GM19395 (cell line): ENCODE measurements at regions not wholly inside any gene's neighbourhood (a gene's known extent, or its start where the extent isn't known, plus 50 kb on each side); places are given as distances from the start of the nearest gene placed in this dataset.
"Not testable (repeated sequence)": the region's sequence is repeated elsewhere in the genome, so short reads cannot be mapped to it uniquely, and the experiment has no call there.

Experiments used
- ATAC-seq: cut with Tn5 transposase; IDR thresholded peaks from one replicate; pipeline ENCODE4 v1.9.1; 2021; ENCODE audit warnings: mild to moderate bottlenecking, moderate library complexity; ENCODE audit not compliant: unreplicated experiment

DNA sequence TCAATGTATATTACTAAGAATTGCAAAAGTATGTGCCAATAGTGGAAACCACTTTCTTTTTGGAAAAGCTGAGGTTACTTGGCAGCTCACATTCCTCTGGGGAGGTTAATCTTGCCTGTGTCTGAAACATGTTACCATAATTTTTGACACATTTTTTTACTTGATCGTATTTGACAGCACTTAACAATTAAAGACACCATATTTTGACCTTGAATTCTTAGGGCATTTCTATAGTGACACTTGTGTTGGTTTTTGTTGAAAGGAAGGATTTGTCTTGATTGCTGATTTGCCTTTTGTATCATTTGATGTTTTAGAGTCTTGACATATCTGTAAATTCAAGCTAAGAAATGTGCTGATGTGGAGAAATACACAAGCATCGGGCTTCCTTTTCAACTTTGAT, 2135.5 kb downstream of the PCDH7 start:
- no peak for ATAC-seq

DNA sequence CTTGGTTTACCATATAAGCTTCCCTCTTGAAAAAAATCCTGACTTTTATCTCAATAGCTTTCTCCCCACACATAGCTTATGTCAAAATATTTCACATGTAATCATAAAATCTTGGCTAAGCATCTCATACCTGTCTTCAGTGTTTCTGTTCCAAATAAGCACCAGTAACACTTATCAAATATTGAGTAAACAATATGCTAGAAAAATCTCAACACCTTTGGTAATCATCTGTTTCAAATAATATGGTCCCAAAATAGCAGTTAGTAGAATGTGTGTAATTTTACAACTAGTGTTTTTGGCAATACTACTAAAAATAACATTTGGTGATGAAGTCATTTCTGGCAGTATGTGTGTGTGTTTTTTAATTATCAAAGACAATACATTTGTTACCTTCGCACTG, 2138.2 kb downstream of the PCDH7 start:
- no peak for ATAC-seq

- no peak for ATAC-seq
Observed at GRCh38 chr4:32858971-32859370, 2138.8 kb downstream of the PCDH7 start.

GRCh38 chr4:32864713-32865351, 2144.7 kb downstream of the PCDH7 start:
- ATAC-seq, result no peak

GRCh38 chr4:32876546-32876945, 2156.4 kb downstream of the PCDH7 start:
- no peak for ATAC-seq

DNA sequence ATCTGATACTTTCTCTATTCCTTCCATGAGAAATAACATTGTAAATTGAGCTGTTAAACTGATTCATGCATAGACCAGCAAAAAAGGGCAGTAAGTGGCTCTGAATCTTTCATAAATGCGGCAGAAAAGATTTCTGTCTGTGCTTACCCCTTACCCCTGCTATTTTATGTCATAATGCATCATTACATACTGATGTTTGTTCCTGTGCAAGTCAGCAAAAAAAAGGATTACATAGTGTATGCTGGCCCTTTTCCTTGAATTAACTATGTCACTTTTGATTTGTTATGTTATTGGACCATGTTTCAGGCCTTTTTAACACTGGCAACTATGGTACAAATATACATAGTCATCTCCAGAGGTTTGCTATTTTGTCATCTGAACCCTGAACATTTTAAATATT, 2159.7 kb downstream of the PCDH7 start:
- no peak for ATAC-seq

DNA sequence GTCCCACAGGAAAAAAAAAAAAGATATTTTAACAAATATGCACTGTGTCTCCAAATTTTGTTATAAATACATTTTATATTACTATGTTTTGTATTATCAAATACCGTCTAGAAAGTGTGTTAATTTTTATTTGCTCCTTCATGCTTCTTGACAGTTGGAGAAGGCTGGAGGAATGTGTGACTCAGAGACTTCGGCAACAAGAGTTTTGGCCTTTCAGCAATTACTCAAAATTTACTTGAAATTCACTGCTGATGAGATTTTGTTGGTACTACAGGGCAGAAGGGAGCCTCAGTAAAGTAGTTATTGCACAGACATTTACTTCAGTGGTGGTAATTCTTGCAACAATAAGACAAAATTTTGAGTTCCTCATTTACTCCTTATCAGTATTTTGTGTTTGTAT, 2164.0 kb downstream of the PCDH7 start:
- no peak for ATAC-seq

DNA sequence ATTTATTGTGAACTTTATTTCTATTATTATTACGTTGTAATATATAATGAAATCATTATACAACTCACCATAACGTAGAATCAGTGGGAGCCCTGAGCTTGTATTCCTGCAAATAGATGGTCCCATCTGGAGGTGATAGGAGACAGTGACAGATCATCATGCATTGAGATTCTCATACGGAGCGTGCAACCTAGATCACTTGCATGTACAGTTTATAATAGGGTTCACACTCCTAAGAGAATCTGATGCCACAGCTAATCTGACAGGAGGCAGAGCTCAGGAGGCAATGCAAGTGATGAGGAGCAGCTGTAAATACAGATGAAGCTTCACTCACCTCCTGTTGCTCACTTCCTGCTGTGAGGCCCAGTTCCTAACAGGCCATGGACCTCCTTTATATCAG, 2170.2 kb downstream of the PCDH7 start:
- no peak for ATAC-seq

GRCh38 chr4:32909053-32909452, 2188.9 kb downstream of the PCDH7 start:
- ATAC-seq, result no peak

GRCh38 chr4:32909736-32910135, 2189.6 kb downstream of the PCDH7 start:
- ATAC-seq, result no peak

DNA sequence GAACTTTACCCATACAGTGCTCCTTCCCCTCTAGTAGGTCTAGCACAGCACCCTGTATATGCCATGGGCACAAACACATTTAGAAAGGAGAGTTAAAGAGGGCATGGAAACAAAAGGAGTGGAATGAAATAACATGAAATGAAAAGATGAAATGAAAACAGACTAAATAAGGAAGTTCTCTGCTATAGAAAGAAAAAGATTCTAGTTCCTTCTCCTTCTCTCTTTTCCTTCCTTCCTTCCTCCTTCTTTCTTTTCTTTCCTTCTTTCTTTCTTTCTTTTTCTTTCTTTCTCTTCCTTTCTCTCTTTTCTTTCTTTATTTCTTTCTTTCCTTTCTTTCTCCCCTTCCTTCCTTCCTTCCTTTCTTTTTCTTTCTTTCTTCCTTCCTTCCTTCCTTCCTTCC, 2197.4 kb downstream of the PCDH7 start:
- no peak for ATAC-seq

GRCh38 chr4:32929796-32930699, 2209.9 kb downstream of the PCDH7 start:
- ATAC-seq, result no peak

- no peak for ATAC-seq
Observed at GRCh38 chr4:32930700-32931099, 2210.5 kb downstream of the PCDH7 start.

- ATAC-seq, result no peak
Observed at GRCh38 chr4:32931475-32931874, 2211.3 kb downstream of the PCDH7 start.

DNA sequence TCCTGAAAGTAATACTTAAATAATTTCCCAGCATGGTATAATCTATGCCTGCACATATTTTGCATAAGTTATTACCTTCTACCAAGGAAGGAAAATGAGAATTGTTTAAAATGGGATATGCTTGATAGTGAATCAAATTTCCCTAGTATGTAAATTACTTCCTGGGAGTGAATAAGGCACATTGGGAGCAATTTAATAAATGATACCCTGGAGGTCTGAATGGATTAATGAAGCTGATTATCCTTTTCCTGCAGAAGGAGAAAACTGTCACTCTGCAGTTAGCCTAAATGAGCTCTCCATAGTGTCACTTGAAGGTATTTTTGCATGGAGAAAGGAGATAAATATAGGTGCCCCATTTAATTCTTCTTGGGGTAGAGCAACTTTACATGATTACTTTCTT, 2212.0 kb downstream of the PCDH7 start:
- ATAC-seq, result no peak

GRCh38 chr4:32939222-32939621, 2219.1 kb downstream of the PCDH7 start:
- ATAC-seq, result not testable (repeated sequence)

DNA sequence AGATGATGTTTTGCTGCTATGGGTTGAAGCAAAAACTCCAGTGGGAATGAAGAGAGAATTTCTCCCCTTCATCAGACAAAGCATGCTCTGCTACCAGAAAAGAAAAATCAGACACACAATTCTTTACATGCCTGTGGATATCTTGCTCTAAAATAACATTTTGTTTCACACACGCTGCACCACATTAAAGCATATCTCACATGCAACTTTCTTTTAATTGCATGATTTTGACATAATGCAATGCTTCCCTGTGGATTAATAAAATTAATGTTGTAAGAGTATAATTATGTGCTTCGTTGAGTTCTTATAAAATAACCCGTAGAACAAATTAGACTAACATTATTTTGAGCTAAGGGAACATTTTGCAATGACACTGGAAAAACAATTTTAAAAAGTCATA, 2230.7 kb downstream of the PCDH7 start:
- ATAC-seq, result no peak

GRCh38 chr4:32958586-32958985, 2238.4 kb downstream of the PCDH7 start:
- ATAC-seq, result no peak

DNA sequence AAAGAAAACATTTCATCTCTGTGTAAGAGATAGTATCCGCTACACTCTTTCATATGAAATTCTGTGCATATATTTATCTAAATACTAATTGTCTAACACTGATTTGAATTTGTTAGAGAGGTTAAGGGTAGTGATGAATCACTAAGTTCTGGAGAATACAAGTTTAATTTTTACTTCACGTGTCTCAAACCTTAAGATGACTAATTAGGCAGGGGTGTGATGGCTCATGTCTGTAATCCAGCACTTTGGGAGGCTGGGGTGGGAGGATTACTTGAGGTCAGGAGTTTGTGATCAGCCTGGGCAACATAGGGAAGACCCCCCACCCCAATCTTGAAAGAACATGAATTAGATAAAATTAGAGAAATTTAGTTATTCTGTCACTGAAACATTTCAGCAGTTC, 2241.9 kb downstream of the PCDH7 start:
- no peak for ATAC-seq

- no peak for ATAC-seq
Observed at GRCh38 chr4:32985256-32985655, 2265.1 kb downstream of the PCDH7 start.

DNA sequence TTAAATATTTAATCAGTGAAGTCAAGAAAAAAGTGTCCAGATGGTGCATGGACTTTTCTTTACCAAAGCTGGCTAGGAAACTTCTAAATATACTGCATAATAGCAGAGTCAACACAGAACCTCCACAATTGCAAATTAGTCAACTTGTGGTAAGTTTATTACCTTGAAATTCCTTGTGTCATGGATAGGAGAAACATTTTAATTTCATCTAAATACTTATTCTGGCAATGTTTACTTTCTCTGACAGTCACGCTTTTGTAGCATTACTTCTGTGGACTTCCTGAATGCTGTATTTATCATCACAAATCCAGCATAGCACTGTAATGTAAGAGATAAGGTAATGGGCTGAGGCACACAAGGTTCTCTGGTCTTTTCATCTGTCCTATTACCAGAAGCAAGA, 2266.1 kb downstream of the PCDH7 start:
- ATAC-seq, result no peak

GRCh38 chr4:32987111-32987510, 2266.9 kb downstream of the PCDH7 start:
- ATAC-seq, result no peak
